ENCODE measurements at regions not wholly inside any gene's neighbourhood (a gene's known extent, or its start where the extent isn't known, plus 50 kb on each side); places are given as distances from the start of the nearest gene placed in this dataset.

DNA sequence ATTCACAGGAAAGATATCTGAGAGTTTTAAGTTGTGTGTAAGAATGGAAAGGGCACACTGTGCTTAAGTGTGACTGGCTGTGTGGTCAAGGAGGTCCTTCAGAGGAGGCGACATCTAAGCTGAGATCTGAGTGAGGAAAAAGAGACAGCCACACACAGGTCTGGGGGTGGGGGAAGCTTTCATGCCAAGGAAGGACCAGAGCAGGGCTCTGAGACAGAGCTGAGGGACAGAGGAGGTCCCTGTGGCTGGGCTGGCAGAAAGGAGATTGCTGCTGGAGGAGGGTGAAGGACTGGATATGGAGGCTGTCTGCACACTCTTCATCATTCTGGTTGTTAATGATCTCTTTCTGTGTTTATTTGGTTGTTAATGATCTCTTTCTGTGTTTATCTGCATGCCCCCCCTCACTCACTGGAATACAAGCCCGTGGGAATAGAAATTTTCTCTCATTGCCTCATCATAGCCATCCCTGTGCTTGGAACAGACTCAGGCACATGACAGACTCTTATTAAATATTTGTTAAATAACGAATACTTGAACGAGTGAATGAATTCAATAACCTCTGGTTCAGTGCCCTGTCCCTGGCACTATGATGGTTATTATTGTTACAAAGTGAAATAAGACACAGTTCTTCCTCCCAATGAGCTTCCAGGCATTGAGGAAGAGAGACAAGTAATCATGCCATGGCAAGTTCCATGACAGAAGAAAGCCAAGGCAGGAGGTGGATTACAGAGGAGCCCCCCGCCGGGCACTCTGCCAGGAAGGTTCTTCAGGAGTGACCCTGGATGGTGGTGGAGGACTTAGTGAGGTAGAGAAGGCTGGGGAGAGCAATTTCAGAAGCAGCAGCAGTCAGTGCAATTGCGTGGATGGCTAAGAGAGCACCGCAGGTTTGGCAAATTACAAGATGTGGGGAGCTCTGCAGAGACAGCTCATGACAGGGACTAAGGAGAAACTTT lies 399.4 kb upstream of the HS6ST1 start:
- Histone ChIP-seq H3K79me2 (ENCODE audit: control insufficient read depth, insufficient read depth, low read length) (no peaks in the 10 kb centered on the region), H3K36me3 (ENCODE audit: control insufficient read depth, insufficient read depth, low read length) (no peaks in the 10 kb centered on the region), H3K4me2 (ENCODE audit: insufficient read depth, low read length) (no peak overlapping the region), H3K4me1 (replicated peaks in 1 of 2; ENCODE audit: control insufficient read depth in 2 of 2, insufficient read depth in 2 of 2, low read length in 2 of 2) (no peaks in the 10 kb centered on the region), H2AFZ (ENCODE audit: low read depth, low read length) (no peak overlapping the region), H3K9ac (ENCODE audit: insufficient read depth in 1 of 2, low read depth in 2 of 2, low read length in 2 of 2) (no peak overlapping the region), H3K9me3 (replicated peaks; ENCODE audit: control insufficient read depth, insufficient read depth, low read depth, low read length) (no peaks in the 10 kb centered on the region), H3K27me3 (ENCODE audit: control insufficient read depth in 2 of 2, insufficient read depth in 2 of 2, low read length in 2 of 2) (no peaks in the 10 kb centered on the region; a peak in 1 of 5 replicates), H3K9me1 (ENCODE audit: control insufficient read depth, insufficient read depth, low read length) (no peaks in the 10 kb centered on the region), H3K27ac (ENCODE audit: extremely low read depth, low read depth, low read length) (no peak overlapping the region), H3K4me3 (no peak overlapping the region), H4K20me1 (replicated peaks; ENCODE audit: control insufficient read depth, insufficient read depth, low read length) (no peaks in the 10 kb centered on the region)
- TF ChIP-seq DMBX1 (CRISPR knock-in tag; IDR thresholded peaks at IDR 0.05; ENCODE audit: borderline replicate concordance) (no peak), BRCA1 (IDR thresholded peaks at IDR 0.05) (no peak), BRCA1 (CRISPR knock-in tag; IDR thresholded peaks at IDR 0.05) (no peak), GATA2 (CRISPR knock-in tag; IDR thresholded peaks at IDR 0.05) (no peak), EHMT2 (IDR thresholded peaks at IDR 0.05) (no peak), CTCFL (IDR thresholded peaks at IDR 0.05; ENCODE audit: borderline replicate concordance, insufficient read depth, low read depth, low read length, poor library complexity, severe bottlenecking) (no peak), ZNF121 (CRISPR knock-in tag; conservative IDR thresholded peaks at IDR 0.05) (no peak), NFIX (CRISPR knock-in tag; IDR thresholded peaks at IDR 0.05; ENCODE audit: low read depth) (no peak), ELF4 (CRISPR knock-in tag; IDR thresholded peaks at IDR 0.05) (no peak), ZC3H4 (CRISPR knock-in tag; IDR thresholded peaks at IDR 0.05; ENCODE audit: borderline replicate concordance) (no peak), RHOXF2B (CRISPR knock-in tag; conservative IDR thresholded peaks at IDR 0.05) (no peak), POU5F1 (IDR thresholded peaks at IDR 0.05; ENCODE audit: borderline replicate concordance, low read depth, low read length, partially characterized antibody) (no peak), ZNF764 (CRISPR knock-in tag; IDR thresholded peaks at IDR 0.05; ENCODE audit: low read depth) (no peak), ZNF12 (CRISPR knock-in tag; IDR thresholded peaks at IDR 0.05) (no peak), CC2D1A (IDR thresholded peaks at IDR 0.05) (no peak), ARID1B (IDR thresholded peaks at IDR 0.05) (no peak), MXD1 (CRISPR knock-in tag; IDR thresholded peaks at IDR 0.05; ENCODE audit: borderline replicate concordance, poor library complexity, severe bottlenecking) (no peak)
- TF ChIP-seq, protein P1, sequence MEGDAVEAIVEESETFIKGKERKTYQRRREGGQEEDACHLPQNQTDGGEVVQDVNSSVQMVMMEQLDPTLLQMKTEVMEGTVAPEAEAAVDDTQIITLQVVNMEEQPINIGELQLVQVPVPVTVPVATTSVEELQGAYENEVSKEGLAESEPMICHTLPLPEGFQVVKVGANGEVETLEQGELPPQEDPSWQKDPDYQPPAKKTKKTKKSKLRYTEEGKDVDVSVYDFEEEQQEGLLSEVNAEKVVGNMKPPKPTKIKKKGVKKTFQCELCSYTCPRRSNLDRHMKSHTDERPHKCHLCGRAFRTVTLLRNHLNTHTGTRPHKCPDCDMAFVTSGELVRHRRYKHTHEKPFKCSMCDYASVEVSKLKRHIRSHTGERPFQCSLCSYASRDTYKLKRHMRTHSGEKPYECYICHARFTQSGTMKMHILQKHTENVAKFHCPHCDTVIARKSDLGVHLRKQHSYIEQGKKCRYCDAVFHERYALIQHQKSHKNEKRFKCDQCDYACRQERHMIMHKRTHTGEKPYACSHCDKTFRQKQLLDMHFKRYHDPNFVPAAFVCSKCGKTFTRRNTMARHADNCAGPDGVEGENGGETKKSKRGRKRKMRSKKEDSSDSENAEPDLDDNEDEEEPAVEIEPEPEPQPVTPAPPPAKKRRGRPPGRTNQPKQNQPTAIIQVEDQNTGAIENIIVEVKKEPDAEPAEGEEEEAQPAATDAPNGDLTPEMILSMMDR (IDR thresholded peaks at IDR 0.05 in 2 of 3, conservative IDR thresholded peaks at IDR 0.05 in 1 of 3; ENCODE audit: insufficient read depth in 2 of 3, low read depth in 1 of 3, low read length in 3 of 3): no peak
- no TSS peak for BruUV-seq (replicated peaks)
- ChIA-PET POLR2A (interaction anchor here (0.6 to 1.1 kb wide), 3 partner anchors 8 to 71 kb away, joined by 3 to 4 read pairs (median 3); no protein-coding TSS in a partner anchor), CTCF (ENCODE audit: low intra/inter-chr PET ratio) (no interaction called here)
- DNase-seq (ENCODE audit: extremely low read depth in 1 of 4, low spot score in 3 of 4): no peak
- in situ Hi-C loops (cut with MboI) (no loop called here), intact Hi-C loops (cut with micrococcal nuclease) (no loop called here)
- no peak for ATAC-seq
- no peak for FAIRE-seq
- WGBS (ENCODE audit: insufficient coverage, low coverage, missing lambda C conversion rate): under 1% methylated on average over 8 of the region's 8 CpGs
